ENCODE measurements at regions not wholly inside any gene's neighbourhood (a gene's known extent, or its start where the extent isn't known, plus 50 kb on each side); places are given as distances from the start of the nearest gene placed in this dataset.

- DNase-seq = no peak
- Histone ChIP-seq H3K36me3 (ENCODE audit: insufficient read depth, low read length) (no peaks in the 10 kb centered on the region), H3K4me3 (ENCODE audit: low read length in 2 of 2) (no peak overlapping the region), H3K27me3 (ENCODE audit: insufficient read depth, low read length) (no peaks in the 10 kb centered on the region), H3K4me1 (ENCODE audit: insufficient read depth, low read length) (no peaks in the 10 kb centered on the region), H3K27ac (ENCODE audit: low read depth, low read length) (no peak overlapping the region), H3K9me3 (ENCODE audit: control insufficient read depth in 1 of 2, low read length in 2 of 2) (no peaks in the 10 kb centered on the region)
- ChIA-PET POLR2A (ENCODE audit: partially characterized antibody) (no interaction called here), CTCF (ENCODE audit: partially characterized antibody) (no interaction called here)
- Mint-ChIP-seq H3K27ac (no peak overlapping the region), H3K27me3 (peaks cover 2 to 3% of the 10 kb centered on the region in 2 donors), H3K4me1 (no peaks in the 10 kb centered on the region), H3K4me3 (no peak overlapping the region), H3K36me3 (no peaks in the 10 kb centered on the region), H3K9me3 (peaks cover 0 to 12% (median 2%) of the 10 kb centered on the region in 8 donors)
- intact Hi-C loops (cut with micrococcal nuclease) = no loop called here
Observed at GRCh38 chr10:2610946-2611345, 456.4 kb upstream of the PFKP start.

- no peaks in the 10 kb centered on the region for H3K9me3 ChIP-seq (ENCODE audit: control insufficient read depth in 1 of 2, low read length in 2 of 2)
- Mint-ChIP-seq H3K36me3 (no peaks in the 10 kb centered on the region), H3K27me3 (peaks cover 0 to under 1% of the 10 kb centered on the region in 2 donors), H3K9me3 (peaks cover 0 to 8% (median under 1%) of the 10 kb centered on the region in 8 donors), H3K27ac (no peak overlapping the region), H3K4me3 (no peak overlapping the region), H3K4me1 (no peaks in the 10 kb centered on the region)
- ChIA-PET POLR2A (ENCODE audit: partially characterized antibody) (no interaction called here), CTCF (ENCODE audit: partially characterized antibody) (no interaction called here)
- intact Hi-C loops (cut with micrococcal nuclease) = no loop called here
- DNase-seq = no peak
- H3K4me3 ChIP-seq (ENCODE audit: low read length in 2 of 2) = no peak overlapping the region
- no peaks in the 10 kb centered on the region for H3K4me1 ChIP-seq (ENCODE audit: insufficient read depth, low read length)
- H3K27ac ChIP-seq (ENCODE audit: low read depth, low read length) = no peak overlapping the region
- no peaks in the 10 kb centered on the region for H3K36me3 ChIP-seq (ENCODE audit: insufficient read depth, low read length)
- no peaks in the 10 kb centered on the region for H3K27me3 ChIP-seq (ENCODE audit: insufficient read depth, low read length)
Observed at GRCh38 chr10:2604891-2605290, 462.5 kb upstream of the PFKP start.

GRCh38 chr10:2599571-2599970, 467.8 kb upstream of the PFKP start:
- H3K4me3 Mint-ChIP-seq = no peak overlapping the region
- H3K9me3 ChIP-seq (ENCODE audit: control insufficient read depth in 1 of 2, low read length in 2 of 2) = no peaks in the 10 kb centered on the region
- no peak overlapping the region for H3K27ac Mint-ChIP-seq
- no peak overlapping the region for H3K4me3 ChIP-seq (ENCODE audit: low read length in 2 of 2)
- no peak for DNase-seq
- no peaks in the 10 kb centered on the region for H3K9me3 Mint-ChIP-seq
- H3K27me3 Mint-ChIP-seq = peaks cover 0 to 4% of the 10 kb centered on the region in 2 donors
- H3K27me3 ChIP-seq (ENCODE audit: insufficient read depth, low read length) = no peaks in the 10 kb centered on the region
- intact Hi-C loops (cut with micrococcal nuclease) = no loop called here
- no peaks in the 10 kb centered on the region for H3K36me3 ChIP-seq (ENCODE audit: insufficient read depth, low read length)
- H3K36me3 Mint-ChIP-seq = no peaks in the 10 kb centered on the region
- H3K4me1 ChIP-seq (ENCODE audit: insufficient read depth, low read length) = no peaks in the 10 kb centered on the region
- ChIA-PET POLR2A (ENCODE audit: partially characterized antibody) (no interaction called here), CTCF (ENCODE audit: partially characterized antibody) (no interaction called here)
- H3K27ac ChIP-seq (ENCODE audit: low read depth, low read length) = no peak overlapping the region
- H3K4me1 Mint-ChIP-seq = no peaks in the 10 kb centered on the region

GRCh38 chr10:2592360-2593160, 474.8 kb upstream of the PFKP start:
- peaks cover 2 to 5% of the 10 kb centered on the region in 2 donors for H3K27me3 Mint-ChIP-seq
- intact Hi-C loops (cut with micrococcal nuclease) = no loop called here
- peaks cover 0 to 4% (median 0%) of the 10 kb centered on the region in 8 donors for H3K9me3 Mint-ChIP-seq
- Histone ChIP-seq H3K4me3 (ENCODE audit: low read length in 2 of 2) (no peak overlapping the region), H3K36me3 (ENCODE audit: insufficient read depth, low read length) (no peaks in the 10 kb centered on the region), H3K4me1 (ENCODE audit: insufficient read depth, low read length) (no peaks in the 10 kb centered on the region), H3K9me3 (ENCODE audit: control insufficient read depth in 1 of 2, low read length in 2 of 2) (no peaks in the 10 kb centered on the region), H3K27ac (ENCODE audit: low read depth, low read length) (no peak overlapping the region), H3K27me3 (ENCODE audit: insufficient read depth, low read length) (no peaks in the 10 kb centered on the region)
- H3K4me1 Mint-ChIP-seq = no peaks in the 10 kb centered on the region
- no peak for DNase-seq
- ChIA-PET CTCF (ENCODE audit: partially characterized antibody) (no interaction called here), POLR2A (ENCODE audit: partially characterized antibody) (no interaction called here)
- no peak overlapping the region for H3K27ac Mint-ChIP-seq
- H3K4me3 Mint-ChIP-seq = no peak overlapping the region
- H3K36me3 Mint-ChIP-seq = no peaks in the 10 kb centered on the region

GRCh38 chr10:2589196-2589595, 478.2 kb upstream of the PFKP start:
- H3K4me3 ChIP-seq (ENCODE audit: low read length in 2 of 2) = no peak overlapping the region
- intact Hi-C loops (cut with micrococcal nuclease) = no loop called here
- H3K27ac ChIP-seq (ENCODE audit: low read depth, low read length) = no peak overlapping the region
- CTCF ChIA-PET (ENCODE audit: partially characterized antibody) = no interaction called here
- no peaks in the 10 kb centered on the region for H3K4me1 Mint-ChIP-seq
- peaks cover 1 to 5% of the 10 kb centered on the region in 2 donors for H3K27me3 Mint-ChIP-seq
- POLR2A ChIA-PET (ENCODE audit: partially characterized antibody) = no interaction called here
- H3K4me1 ChIP-seq (ENCODE audit: insufficient read depth, low read length) = no peaks in the 10 kb centered on the region
- H3K27me3 ChIP-seq (ENCODE audit: insufficient read depth, low read length) = no peaks in the 10 kb centered on the region
- no peaks in the 10 kb centered on the region for H3K36me3 ChIP-seq (ENCODE audit: insufficient read depth, low read length)
- H3K9me3 ChIP-seq (ENCODE audit: control insufficient read depth in 1 of 2, low read length in 2 of 2) = no peaks in the 10 kb centered on the region
- H3K36me3 Mint-ChIP-seq = no peaks in the 10 kb centered on the region
- no peak for DNase-seq
- H3K4me3 Mint-ChIP-seq = no peak overlapping the region
- H3K9me3 Mint-ChIP-seq = peaks cover 0 to 2% (median 0%) of the 10 kb centered on the region in 8 donors
- H3K27ac Mint-ChIP-seq = no peak overlapping the region

- Mint-ChIP-seq H3K4me3 (no peak overlapping the region), H3K9me3 (no peaks in the 10 kb centered on the region), H3K4me1 (no peaks in the 10 kb centered on the region), H3K36me3 (no peaks in the 10 kb centered on the region), H3K27me3 (peaks cover 0 to 3% of the 10 kb centered on the region in 2 donors), H3K27ac (no peak overlapping the region)
- CTCF ChIA-PET (ENCODE audit: partially characterized antibody) = no interaction called here
- no peak for DNase-seq
- Histone ChIP-seq H3K36me3 (ENCODE audit: insufficient read depth, low read length) (no peaks in the 10 kb centered on the region), H3K27ac (ENCODE audit: low read depth, low read length) (no peak overlapping the region), H3K4me1 (ENCODE audit: insufficient read depth, low read length) (no peaks in the 10 kb centered on the region), H3K4me3 (ENCODE audit: low read length in 2 of 2) (no peak overlapping the region), H3K27me3 (ENCODE audit: insufficient read depth, low read length) (no peaks in the 10 kb centered on the region), H3K9me3 (ENCODE audit: control insufficient read depth in 1 of 2, low read length in 2 of 2) (no peaks in the 10 kb centered on the region)
- POLR2A ChIA-PET (ENCODE audit: partially characterized antibody) = no interaction called here
- intact Hi-C loops (cut with micrococcal nuclease) = no loop called here
Observed at GRCh38 chr10:2584385-2584784, 483.0 kb upstream of the PFKP start.

- intact Hi-C loops (cut with micrococcal nuclease) = no loop called here
- POLR2A ChIA-PET (ENCODE audit: partially characterized antibody) = no interaction called here
- H3K4me1 ChIP-seq (ENCODE audit: insufficient read depth, low read length) = no peaks in the 10 kb centered on the region
- Mint-ChIP-seq H3K36me3 (no peaks in the 10 kb centered on the region), H3K4me1 (no peaks in the 10 kb centered on the region), H3K4me3 (no peak overlapping the region), H3K27ac (no peak overlapping the region), H3K27me3 (peaks cover 2% of the 10 kb centered on the region in 2 donors), H3K9me3 (no peaks in the 10 kb centered on the region)
- no peak overlapping the region for H3K4me3 ChIP-seq (ENCODE audit: low read length in 2 of 2)
- no peak overlapping the region for H3K27ac ChIP-seq (ENCODE audit: low read depth, low read length)
- H3K27me3 ChIP-seq (ENCODE audit: insufficient read depth, low read length) = no peaks in the 10 kb centered on the region
- DNase-seq = no peak
- CTCF ChIA-PET (ENCODE audit: partially characterized antibody) = no interaction called here
- no peaks in the 10 kb centered on the region for H3K9me3 ChIP-seq (ENCODE audit: control insufficient read depth in 1 of 2, low read length in 2 of 2)
- H3K36me3 ChIP-seq (ENCODE audit: insufficient read depth, low read length) = no peaks in the 10 kb centered on the region
Observed at GRCh38 chr10:2576892-2577291, 490.5 kb upstream of the PFKP start.
